ENCODE measurements at regions not wholly inside any gene's neighbourhood (a gene's known extent, or its start where the extent isn't known, plus 50 kb on each side); places are given as distances from the start of the nearest gene placed in this dataset.

DNA sequence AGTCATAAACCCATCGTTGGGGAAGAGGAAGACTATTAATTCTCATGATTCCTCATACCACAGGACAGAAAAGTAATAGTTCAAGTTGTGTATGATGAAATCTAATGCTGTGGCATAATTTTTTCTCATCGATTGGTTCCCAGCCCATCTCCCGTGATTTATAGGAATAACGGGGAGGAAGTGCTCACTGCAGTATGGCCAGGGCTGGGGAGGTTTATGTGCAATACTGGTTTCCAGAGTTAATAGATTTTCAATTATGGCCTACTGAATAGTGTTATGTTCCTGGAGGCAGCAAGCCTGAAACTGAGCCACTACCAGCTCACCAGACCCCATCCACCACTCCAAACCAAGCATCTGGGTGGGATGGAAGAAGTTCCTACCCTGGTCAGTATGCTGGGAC lies 147.1 kb upstream of the NCAM1 start:
- DNase-seq (ENCODE audit: low spot score): no peak

DNA sequence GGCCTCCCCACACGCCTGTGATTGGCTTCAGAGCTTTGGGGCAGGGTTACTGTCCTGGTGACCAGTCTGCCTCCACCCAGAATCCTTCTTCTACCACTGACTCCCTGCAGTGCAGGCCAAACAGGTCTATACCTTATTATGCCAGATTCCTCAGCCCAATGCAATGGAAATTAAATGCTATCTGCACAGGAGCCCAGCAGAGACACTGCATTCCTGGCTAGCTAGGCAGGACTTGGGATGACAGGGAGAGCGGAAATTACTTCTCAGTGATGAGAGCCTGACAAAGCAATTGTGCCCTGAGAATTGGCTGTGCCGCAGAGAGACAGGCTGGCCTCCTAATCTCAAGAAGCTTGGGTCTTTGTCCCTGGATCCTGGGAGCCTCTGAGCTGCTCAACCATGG lies 143.8 kb upstream of the NCAM1 start:
- no peak for DNase-seq (ENCODE audit: low spot score)

- DNase-seq (ENCODE audit: low spot score): no peak
Measured at GRCh38 chr11:112822478-112823274, 138.5 kb upstream of the NCAM1 start.

- DNase-seq (ENCODE audit: low spot score): no peak
Measured at GRCh38 chr11:112826026-112826425, 135.2 kb upstream of the NCAM1 start.

DNA sequence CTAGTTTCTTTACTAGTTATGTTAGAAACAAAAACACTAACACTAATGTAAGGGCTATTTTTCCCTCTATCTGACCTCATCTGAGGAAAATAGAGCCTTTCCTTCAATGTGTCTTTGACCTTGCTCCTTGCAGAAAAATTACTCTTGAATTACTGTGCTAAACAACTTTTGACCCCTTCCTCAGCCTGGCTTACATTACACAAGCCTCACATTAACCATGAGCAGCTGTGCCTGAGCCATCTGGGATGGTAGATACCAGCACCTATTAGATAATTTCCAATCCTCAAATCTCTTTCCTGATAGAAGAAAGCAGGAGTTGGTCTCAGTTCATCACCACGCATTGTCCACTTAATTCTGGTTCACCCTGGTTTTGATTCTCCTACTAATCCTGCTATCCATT lies 134.4 kb upstream of the NCAM1 start:
- DNase-seq (ENCODE audit: low spot score): no peak

DNA sequence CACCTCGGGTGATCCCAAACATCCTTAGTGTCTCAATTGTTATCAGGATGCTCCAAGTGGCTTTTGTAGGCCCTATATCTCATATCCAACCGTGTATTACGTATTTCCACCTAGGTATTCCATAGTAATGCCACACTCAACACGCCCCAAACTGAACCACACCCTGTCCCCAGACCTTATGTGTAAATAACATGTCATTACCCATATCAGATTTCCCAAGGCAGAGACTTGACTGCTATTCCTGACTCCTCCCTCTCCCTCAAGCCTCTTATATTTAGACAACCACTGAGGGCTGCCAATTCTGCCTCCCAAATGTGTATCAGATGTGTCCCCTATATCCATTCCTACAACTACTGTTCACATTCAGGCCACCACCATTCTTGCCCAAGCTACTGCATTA lies 132.8 kb upstream of the NCAM1 start:
- no peak for DNase-seq (ENCODE audit: low spot score)

DNA sequence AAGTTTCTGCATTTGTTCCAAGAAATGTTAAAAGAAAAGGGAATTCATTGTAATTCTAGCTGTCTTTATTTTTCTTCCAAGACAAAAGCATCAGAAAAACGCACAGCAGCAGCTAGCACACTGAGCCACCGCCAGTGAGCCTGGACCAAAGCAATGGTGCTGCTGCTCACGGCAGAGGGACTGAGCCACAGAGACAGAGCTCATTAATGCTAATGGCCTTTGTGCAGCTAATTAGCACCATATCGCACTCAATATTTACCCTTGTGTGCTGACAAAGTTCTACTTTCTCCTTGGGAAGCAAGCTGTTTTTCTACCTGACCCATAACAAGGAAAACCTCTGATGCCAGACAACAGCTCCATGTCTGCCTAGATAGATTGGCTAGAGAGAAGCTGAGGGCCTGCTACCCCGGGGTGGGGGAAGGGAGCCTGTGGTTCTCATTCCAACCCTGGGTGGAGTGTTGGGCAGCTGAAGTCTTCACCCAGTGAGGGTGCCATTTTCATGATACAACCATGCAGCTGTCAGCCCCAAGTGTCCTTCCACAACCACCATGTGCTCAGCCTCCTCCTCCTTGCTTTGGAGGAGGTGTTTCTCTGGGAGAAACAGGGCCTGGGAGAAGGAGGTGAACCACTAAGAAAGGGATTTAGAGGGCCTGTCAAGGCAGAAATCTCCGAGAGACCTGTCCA lies 131.1 kb upstream of the NCAM1 start:
- no peak for DNase-seq (ENCODE audit: low spot score)

- DNase-seq (ENCODE audit: low spot score): no peak
Measured at GRCh38 chr11:112831041-112831440, 130.2 kb upstream of the NCAM1 start.

GRCh38 chr11:112831969-112832766 lies 129.1 kb upstream of the NCAM1 start:
- DNase-seq (ENCODE audit: low spot score): no peak

GRCh38 chr11:112834277-112834755 lies 126.9 kb upstream of the NCAM1 start:
- no peak for DNase-seq (ENCODE audit: low spot score)

- DNase-seq (ENCODE audit: low spot score): no peak
Measured at GRCh38 chr11:112835591-112836255, 125.5 kb upstream of the NCAM1 start.

GRCh38 chr11:112836256-112836602 lies 125.0 kb upstream of the NCAM1 start:
- no peak for DNase-seq (ENCODE audit: low spot score)

GRCh38 chr11:112837162-112837826 lies 123.9 kb upstream of the NCAM1 start:
- DNase-seq (ENCODE audit: low spot score): no peak

GRCh38 chr11:112839051-112839450 lies 122.2 kb upstream of the NCAM1 start:
- no peak for DNase-seq (ENCODE audit: low spot score)

DNA sequence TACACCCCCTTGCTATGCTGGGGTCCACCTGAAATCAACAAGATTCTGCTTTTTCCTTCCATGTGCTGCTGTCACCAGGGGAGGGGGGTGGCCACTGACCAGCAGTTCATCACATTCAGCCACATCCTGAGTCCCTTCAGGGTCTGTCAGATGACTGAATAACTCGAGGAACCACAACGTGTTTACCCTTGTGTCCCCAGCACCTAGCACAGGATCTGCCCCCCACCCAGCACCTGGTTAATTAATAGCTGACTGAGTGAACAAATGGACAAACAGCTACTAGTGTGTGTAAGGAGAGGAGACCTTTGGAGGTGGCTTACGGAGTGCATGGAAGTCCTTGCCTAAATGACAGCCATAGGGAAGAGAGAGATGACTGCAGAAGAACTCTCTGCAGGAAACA lies 119.5 kb upstream of the NCAM1 start:
- DNase-seq (ENCODE audit: low spot score): no peak

DNA sequence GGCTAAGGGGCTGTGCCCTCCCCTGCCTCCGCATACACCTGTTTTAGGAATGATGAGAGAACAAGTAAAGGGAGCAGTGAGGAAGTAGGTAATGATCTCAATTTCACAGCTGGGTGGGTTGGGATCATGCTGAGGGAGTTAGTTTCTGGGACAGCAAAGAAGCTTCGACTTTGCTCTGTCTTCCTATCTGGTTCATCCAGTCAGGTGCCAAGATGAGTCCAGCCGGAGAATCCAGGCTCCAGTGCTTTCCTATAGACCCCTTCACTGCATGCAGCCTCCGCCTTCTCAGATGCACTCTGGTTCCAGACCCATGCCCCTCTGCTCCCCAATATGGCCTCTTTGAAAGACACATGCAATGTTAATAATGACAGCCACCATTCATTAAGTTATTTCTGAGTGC lies 119.1 kb upstream of the NCAM1 start:
- no peak for DNase-seq (ENCODE audit: low spot score)

GRCh38 chr11:112844517-112844916 lies 116.7 kb upstream of the NCAM1 start:
- no peak for DNase-seq (ENCODE audit: low spot score)

DNA sequence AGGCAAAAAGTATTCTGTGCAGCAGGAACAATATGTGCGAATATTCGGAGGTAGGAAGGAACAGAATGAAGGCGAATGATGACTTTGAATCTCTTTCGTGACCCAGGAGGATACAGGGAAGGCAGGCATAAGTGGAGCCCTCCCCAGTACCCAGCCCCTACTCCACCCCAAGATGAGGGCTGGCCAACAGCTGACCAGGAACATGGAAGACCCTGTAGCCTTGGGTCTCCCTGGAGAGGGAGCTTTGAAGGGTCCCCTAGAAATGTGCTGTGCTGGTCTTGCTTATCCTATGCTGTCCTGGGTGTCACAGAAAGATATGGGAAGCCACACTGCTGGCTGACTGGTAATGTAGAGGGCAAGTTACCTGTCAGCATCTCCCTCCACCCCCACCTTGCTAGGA lies 113.7 kb upstream of the NCAM1 start:
- no peak for DNase-seq (ENCODE audit: low spot score)

GRCh38 chr11:112852143-112852866 lies 108.9 kb upstream of the NCAM1 start:
- DNase-seq (ENCODE audit: low spot score): no peak

DNA sequence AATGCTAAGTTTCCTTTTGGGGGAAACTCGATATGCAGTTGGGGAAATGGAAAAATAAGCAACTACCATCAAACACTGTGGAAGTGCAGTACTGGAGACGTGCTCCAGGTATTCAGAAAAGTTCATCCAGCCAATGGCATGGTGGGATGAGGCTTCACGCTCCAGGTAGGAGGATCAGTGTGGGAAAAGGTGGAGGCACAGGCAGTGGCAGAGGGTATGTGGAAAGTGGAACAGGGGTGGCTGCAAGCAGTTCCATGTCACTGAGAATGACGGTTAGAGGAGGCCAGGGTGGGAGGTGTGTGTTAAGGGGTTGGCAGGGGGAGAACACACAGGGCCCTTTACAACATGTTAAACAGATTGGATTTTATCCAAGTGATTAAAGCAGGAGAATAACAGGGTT lies 105.1 kb upstream of the NCAM1 start:
- no peak for DNase-seq (ENCODE audit: low spot score)

GRCh38 chr11:112856591-112856990 lies 104.6 kb upstream of the NCAM1 start:
- DNase-seq (ENCODE audit: low spot score): no peak

Measured in hematopoietic multipotent progenitor cell treated with erythropoietin and hydrocortisone succinate and interleukin-3 and kit ligand, for 15 days (in vitro differentiated cells).